ENCODE measurements at regions not wholly inside any gene's neighbourhood (a gene's known extent, or its start where the extent isn't known, plus 50 kb on each side); places are given as distances from the start of the nearest gene placed in this dataset.

- DNase-seq = no peak
Measured at GRCh38 chr2:46829231-46829995, 86.2 kb downstream of the MCFD2 start.

GRCh38 chr2:46828491-46829230 is 86.9 kb downstream of the MCFD2 start:
- no peak for DNase-seq

- no peak for DNase-seq
Measured at GRCh38 chr2:46828135-46828438, 87.5 kb downstream of the MCFD2 start.

- DNase-seq = no peak
Measured at GRCh38 chr2:46827274-46828134, 88.1 kb downstream of the MCFD2 start.

- DNase-seq = no peak
Measured at GRCh38 chr2:46826569-46827245, 88.9 kb downstream of the MCFD2 start.

- no peak for DNase-seq
Measured at GRCh38 chr2:46825939-46826568, 89.6 kb downstream of the MCFD2 start.

- DNase-seq = no peak
Measured at GRCh38 chr2:46825231-46825938, 90.2 kb downstream of the MCFD2 start.

- no peak for DNase-seq
Measured at GRCh38 chr2:46824611-46825010, 91.0 kb downstream of the MCFD2 start.

- no peak for DNase-seq
Measured at GRCh38 chr2:46821600-46821999, 94.0 kb downstream of the MCFD2 start.

- no peak for DNase-seq
Measured at GRCh38 chr2:46818819-46819218, 96.8 kb downstream of the MCFD2 start.

- no peak for DNase-seq
Measured at GRCh38 chr2:46818141-46818621, 97.4 kb downstream of the MCFD2 start.

- DNase-seq = no peak
Measured at GRCh38 chr2:46816846-46817726, 98.5 kb downstream of the MCFD2 start.

GRCh38 chr2:46816151-46816845 is 99.3 kb downstream of the MCFD2 start:
- no peak for DNase-seq

GRCh38 chr2:46815121-46815802 is 100.3 kb downstream of the MCFD2 start:
- DNase-seq = peak; percentile 59

- peak; percentile 80 for DNase-seq
Measured at GRCh38 chr2:46814160-46814961, 101.2 kb downstream of the MCFD2 start.

- no peak for DNase-seq
Measured at GRCh38 chr2:46813680-46814079, 101.9 kb downstream of the MCFD2 start.

GRCh38 chr2:46813020-46813415 is 102.6 kb downstream of the MCFD2 start:
- no peak for DNase-seq
